ENCODE measurements at regions not wholly inside any gene's neighbourhood (a gene's known extent, or its start where the extent isn't known, plus 50 kb on each side); places are given as distances from the start of the nearest gene placed in this dataset.
"Not testable (repeated sequence)": the region's sequence is repeated elsewhere in the genome, so short reads cannot be mapped to it uniquely, and the experiment has no call there.

DNA sequence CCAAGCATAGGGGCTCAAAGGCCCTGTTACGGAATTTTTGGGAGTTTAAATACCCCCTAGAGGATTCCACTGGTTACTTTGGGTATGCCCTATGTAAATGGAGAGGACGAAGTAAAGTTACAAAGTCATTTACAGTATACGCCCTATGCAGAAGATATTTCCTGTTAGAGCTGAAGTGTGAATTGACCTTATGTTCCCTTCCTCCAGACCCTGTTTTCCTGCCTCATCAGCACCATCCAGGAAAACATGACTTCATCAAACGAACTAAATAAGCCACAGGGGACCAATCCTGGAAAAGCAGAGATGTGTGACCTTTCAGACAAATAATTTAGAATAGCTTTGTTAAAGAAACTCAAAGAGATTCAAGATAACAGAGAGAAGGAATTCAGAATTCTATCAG lies 177.4 kb downstream of the SQOR start:
- DNase-seq = no peak

GRCh38 chr15:45817578-45817977 lies 182.7 kb downstream of the SQOR start:
- DNase-seq = not testable (repeated sequence)

GRCh38 chr15:45821390-45821789 lies 186.6 kb downstream of the SQOR start:
- DNase-seq = no peak

DNA sequence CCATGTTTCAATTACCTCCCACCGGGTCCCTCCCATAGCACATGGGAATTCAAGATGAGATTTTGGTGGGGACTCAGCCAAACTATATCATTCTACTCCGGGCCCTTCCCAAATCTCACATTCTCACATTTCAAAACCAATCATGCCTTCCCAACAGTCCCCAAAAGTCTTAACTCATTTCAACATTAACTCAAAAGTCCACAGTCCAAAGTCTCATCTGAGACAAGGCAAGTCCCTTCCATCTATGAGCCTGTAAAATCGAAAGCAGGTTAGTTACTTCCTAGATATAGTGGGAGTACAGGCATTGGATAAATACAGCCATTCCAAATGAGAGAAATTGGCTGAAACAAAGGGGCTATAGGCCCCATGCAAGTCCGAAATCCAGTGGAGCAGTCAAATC lies 188.1 kb downstream of the SQOR start:
- not testable (repeated sequence) for DNase-seq

- no peak for DNase-seq
These were observed 192.4 kb downstream of the SQOR start for GRCh38 chr15:45827275-45827674.

DNA sequence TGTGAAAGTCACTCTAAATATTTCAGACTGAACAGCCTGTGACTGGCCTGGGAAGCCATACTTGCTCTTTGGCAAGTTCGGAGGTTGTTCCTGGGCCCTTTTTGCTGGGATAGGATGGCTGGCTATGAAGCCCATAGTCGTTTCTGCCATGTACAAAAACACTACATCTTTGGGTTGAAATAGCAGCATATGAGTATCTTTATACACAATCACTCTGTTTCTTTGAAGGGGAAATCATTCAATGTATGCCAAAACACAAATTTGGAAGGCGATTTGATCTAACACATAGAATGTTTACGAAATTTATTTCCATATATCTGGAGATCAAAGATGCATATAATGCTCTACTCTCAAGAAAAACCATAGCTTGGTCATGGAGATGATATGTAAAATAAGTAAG lies 192.9 kb downstream of the SQOR start:
- no peak for DNase-seq

- DNase-seq = no peak
These were observed 194.7 kb downstream of the SQOR start for GRCh38 chr15:45829336-45830153.

GRCh38 chr15:45831787-45832186 lies 197.0 kb downstream of the SQOR start:
- no peak for DNase-seq

DNA sequence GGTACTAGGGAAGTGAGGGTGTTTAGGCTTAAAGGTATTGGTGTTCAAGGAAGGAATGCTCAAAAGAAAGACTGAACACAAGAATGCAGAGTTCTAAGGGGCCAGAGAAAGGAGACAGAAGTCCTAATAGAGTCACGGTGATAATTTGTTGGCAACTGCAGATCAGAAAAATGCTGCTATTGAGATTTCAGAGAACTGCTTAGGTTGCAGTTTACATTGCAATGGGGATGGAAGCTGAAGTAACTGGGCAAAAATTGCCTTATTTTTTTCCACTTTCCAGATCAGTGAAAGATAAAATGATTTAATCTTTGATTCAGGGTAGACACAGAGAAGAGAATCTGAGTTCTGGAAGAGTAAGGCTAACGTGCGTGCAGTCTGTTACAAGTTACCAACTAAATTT lies 199.8 kb downstream of the SQOR start:
- no peak for DNase-seq

- no peak for DNase-seq
These were observed 207.3 kb downstream of the SQOR start for GRCh38 chr15:45842151-45842550.

DNA sequence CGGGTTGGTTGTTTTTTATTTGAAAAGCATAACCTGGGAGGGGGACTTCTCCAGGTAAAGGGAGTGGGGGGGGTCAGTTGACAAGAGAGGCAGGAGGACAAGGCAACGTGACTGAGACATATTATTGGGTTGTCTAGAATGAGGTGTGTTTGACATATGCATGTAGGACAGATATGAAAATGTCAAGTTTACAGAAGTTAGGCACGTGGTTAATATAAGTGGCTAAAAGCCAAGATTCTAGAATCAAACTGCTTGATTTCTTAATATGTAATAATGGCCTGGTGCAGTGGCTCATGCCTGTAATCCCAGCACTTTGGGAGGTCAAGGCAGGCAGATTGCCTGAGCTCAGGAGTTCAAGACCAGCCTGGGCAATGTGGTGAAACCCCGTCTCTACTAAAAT lies 212.8 kb downstream of the SQOR start:
- DNase-seq = no peak

GRCh38 chr15:45849136-45849535 lies 214.3 kb downstream of the SQOR start:
- DNase-seq = no peak

- no peak for DNase-seq
These were observed 219.8 kb downstream of the SQOR start for GRCh38 chr15:45854455-45855202.

DNA sequence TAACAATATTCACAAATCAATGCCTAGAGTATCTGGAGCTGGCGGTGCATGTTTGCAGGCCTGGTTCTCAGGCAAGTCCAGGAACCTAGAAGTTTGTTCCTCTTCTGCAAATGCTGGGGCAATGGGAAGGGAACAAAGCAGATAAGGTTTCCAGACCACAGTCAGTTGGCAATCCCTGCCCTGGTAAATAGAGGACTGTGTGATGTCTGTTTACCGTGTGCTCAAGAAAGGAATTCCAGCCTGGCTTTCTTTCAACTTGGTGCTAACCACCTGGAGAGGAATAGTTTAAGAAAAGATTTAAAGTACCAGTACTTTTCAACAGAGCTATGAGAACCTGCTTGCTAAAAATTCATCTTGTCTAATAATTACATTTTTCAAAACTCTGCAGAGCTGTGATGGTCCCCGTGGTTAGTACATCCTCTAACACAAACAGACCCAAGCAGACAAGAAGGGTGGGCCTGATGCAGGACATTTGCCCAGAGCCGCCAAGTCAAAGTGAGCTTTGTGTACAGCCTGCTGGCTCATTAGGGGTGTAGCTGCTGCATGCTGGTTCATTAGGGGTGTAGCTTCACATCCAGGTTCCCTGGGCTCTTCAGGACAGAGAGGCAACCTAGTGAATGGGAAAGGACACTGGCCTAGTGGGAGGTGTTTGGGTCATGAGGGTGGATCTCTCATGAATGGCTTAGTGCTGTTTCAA lies 220.5 kb downstream of the SQOR start:
- no peak for DNase-seq

DNA sequence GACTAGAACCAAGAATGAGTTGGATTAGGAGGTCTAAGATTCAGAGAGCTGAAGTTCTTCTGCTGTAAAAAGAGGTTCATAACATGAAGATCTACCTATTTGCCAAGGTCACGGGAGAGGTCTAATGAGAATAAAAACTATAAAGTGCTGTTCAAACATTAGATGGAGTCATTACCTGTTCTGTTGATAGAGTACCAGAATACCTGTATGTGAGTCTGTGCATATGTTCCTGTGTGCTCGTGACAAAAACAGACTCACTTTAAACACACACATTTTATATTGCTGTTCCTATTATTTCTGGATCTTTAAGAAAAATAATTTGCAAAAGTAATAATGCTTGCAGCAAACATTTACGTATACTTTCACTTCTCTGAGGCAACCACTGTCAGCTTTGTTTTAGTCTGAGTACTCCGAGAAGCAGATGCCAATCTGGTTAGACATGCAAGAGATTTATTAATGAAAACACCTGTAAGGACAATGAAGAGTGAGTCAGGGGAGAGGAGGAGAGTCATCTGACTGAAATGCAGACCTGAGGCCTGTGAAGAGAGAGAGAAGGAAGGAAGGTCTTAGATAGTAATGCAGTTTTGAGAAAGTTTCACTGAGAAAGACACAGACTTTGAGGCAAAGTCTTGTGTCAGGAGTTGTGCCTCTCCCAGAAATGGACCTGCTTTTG lies 221.2 kb downstream of the SQOR start:
- DNase-seq = no peak

DNA sequence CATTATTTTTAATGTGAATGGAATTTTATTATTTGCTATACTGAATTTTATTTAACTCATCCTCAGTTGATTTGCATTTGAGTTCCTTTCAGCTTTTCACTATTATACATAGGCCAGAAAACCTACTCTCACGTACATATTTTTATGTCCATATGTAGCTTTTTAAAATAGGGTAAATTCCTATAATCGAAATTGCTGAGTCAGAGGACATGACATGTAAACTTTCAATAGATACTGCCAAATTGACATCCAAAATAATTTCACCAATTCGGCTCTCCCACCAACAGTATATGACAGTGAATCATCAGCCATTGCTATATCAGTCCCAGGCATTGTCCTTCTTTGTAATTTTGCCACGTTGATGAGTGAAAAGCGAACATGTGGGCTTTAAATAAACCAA lies 222.5 kb downstream of the SQOR start:
- no peak for DNase-seq

DNA sequence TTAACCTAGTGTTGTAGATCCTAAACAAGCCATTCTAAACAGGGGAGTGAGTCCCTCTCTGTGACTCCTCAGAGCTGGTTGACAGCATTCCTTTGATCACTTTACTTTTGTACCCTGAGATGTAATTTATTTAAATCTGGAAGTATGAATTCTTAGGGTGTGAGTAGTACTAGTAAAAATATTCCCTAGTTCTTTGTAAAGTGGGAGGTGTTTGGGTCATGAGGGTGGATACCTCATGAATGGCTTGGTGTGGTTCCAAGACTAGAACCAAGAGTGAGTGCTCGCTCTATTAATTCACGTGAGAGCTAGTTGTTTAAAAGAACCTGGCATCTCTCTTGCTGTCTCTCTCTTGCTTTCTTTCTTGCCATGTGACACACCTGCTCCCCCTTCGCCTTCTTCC lies 223.7 kb downstream of the SQOR start:
- no peak for DNase-seq

DNA sequence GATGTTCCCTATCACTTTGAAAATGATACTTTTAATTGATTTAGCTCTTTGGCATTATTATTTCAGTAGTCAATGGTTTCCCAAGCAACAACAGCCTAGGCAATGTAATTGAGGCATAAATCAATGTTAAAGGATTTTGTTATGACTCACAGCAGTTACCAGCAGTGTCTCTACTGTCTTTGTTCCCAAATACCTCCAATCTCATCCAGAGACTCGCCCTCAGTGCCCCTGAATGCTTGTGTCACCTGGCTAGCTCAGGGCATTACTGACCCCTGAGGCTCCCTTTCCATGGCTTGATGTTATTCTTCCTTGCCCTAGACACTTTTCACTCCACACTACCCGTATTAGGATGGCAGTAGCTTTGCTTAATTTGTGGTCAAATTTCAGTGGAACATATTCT lies 227.2 kb downstream of the SQOR start:
- no peak for DNase-seq

DNA sequence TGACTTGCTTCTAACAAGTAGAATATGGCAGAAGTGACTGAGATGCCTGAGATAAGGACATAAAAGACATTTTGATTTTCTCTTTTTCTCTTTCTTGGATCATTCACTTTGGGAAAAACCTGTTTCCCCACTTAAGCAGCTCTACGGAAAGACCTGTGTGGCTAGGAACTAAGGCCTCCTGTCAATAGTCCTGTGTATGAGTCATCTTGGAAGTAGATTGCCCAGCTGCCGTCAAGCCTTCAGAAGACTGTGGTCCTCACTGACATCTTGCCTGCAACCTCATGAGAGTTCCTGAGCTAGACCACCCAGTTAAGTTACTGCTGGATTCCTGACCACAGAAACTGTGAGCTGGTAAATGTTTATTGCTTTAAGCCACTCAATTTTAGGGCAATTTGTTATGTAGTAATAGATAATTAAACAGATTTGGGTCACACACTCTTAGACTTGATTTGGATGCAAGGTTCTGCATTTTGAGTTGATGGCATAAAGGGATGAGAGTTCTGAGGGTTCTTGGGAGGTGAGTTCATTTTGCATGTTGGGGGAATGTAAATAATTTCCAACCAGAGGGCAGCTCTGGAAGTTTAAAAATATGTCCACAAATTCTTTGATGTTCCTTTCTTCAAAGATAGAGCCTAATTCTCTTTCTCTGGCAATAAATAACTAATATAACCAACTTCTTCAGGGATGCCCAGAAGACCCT lies 229.2 kb downstream of the SQOR start:
- no peak for DNase-seq

DNA sequence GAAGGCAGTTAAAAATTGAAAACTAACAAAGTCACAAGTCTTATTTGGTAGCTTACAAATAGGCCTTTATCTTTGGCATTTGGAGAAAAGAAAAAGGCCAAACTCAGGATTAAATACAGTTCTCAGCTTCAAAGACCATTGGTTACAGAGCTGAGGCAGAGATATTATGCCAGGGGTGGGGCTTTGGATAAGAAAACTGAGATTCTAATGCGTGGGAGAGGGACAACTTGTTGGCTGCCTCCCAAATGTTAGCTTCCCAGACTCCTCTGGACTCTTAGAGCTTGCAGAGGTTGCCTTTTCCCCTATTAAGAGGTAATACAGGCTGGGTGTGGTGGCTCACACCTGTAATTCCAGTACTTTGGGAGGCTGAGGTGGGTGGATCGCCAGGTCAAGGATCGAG lies 231.8 kb downstream of the SQOR start:
- no peak for DNase-seq

GRCh38 chr15:45867281-45867680 lies 232.5 kb downstream of the SQOR start:
- DNase-seq = no peak

GRCh38 chr15:45868109-45868691 lies 233.4 kb downstream of the SQOR start:
- no peak for DNase-seq
